Parathyroid adenoma (tissue), 2 donors: ENCODE measurements at regions not wholly inside any gene's neighbourhood (a gene's known extent, or its start where the extent isn't known, plus 50 kb on each side); places are given as distances from the start of the nearest gene placed in this dataset.

Source experiments
- H2AFZ ChIP-seq: fragments of 300-600 bp; sonication (generic); one replicate; pipeline ENCODE4 v1.7.0; 2017; ENCODE audit warnings: antibody characterized with exemption, mild to moderate bottlenecking
- H3K27ac ChIP-seq: fragments of 300-600 bp; sonication (generic); one replicate; pipeline ENCODE4 v1.7.0; 2017
- H3K27me3 ChIP-seq: fragments of 300-600 bp; sonication (generic); one replicate; pipeline ENCODE4 v1.7.0; 2017; ENCODE audit warnings: low read length; ENCODE audit not compliant: control insufficient read depth, insufficient read depth
- H3K36me3 ChIP-seq: fragments of 300-600 bp; sonication (generic); one replicate; pipeline ENCODE4 v1.7.0; 2017; ENCODE audit warnings: low read length; ENCODE audit not compliant: control insufficient read depth, insufficient read depth
- H3K4me1 ChIP-seq: fragments of 300-600 bp; sonication (generic); one replicate; pipeline ENCODE4 v1.7.0; 2017; ENCODE audit warnings: control low read depth
- H3K4me2 ChIP-seq: fragments of 300-600 bp; sonication (generic); one replicate; pipeline ENCODE4 v1.7.0; 2017; ENCODE audit warnings: low read length
- H3K4me3 ChIP-seq: fragments of 300-600 bp; sonication (generic); one replicate; pipeline ENCODE4 v1.7.0; 2017; ENCODE audit warnings: low read depth, low read length
- H3K79me2 ChIP-seq: fragments of 300-600 bp; sonication (generic); one replicate; pipeline ENCODE4 v1.7.0; 2017; ENCODE audit warnings: control low read depth
- H3K9ac ChIP-seq: fragments of 300-600 bp; sonication (generic); one replicate; pipeline ENCODE4 v1.7.0; 2017; ENCODE audit warnings: mild to moderate bottlenecking
- H3K9me3 ChIP-seq: fragments of 300-600 bp; sonication (generic); one replicate; pipeline ENCODE4 v1.7.0; 2017; ENCODE audit warnings: low read length; ENCODE audit not compliant: control insufficient read depth
- TF ChIP-seq, protein P1 (sequence below): fragments of 300-600 bp; sonication (generic); IDR thresholded peaks from one replicate; pipeline ENCODE4 v1.7.0; 2017; ENCODE audit warnings: antibody characterized with exemption, mild to moderate bottlenecking
- donor health status: primary hyperparathyroidism.

DNA sequence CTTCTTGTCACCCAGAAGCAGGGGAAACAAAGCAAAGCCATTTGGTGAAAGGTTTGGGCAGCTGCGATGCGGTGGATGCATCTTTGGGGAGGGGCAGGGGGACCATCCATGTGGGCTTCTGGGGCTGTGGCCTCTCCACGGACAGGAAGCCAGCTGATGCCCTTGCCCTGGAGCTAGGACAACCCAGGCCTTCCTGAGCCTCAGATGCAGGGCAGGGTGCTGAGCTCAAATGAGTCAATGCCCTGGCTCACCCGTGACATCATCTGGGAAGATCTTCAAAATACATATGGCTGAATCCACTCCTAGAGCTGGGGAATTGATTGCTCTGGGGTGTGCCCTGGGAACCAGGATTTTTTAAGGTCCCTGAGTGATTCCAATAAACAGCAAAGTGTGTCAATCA lies 1418.2 kb downstream of the TBC1D22A start:
- H3K79me2 ChIP-seq, result no peaks in the 10 kb centered on the region
- H3K4me3 ChIP-seq, result no peak overlapping the region
- no peaks in the 10 kb centered on the region for H3K9me3 ChIP-seq
- H3K27me3 ChIP-seq, result no peaks in the 10 kb centered on the region
- no peak overlapping the region for H3K9ac ChIP-seq
- H3K4me2 ChIP-seq, result no peak overlapping the region
- H3K36me3 ChIP-seq, result no peaks in the 10 kb centered on the region
- H2AFZ ChIP-seq, result no peak overlapping the region
- H3K27ac ChIP-seq, result no peak overlapping the region
- TF ChIP-seq, protein P1, sequence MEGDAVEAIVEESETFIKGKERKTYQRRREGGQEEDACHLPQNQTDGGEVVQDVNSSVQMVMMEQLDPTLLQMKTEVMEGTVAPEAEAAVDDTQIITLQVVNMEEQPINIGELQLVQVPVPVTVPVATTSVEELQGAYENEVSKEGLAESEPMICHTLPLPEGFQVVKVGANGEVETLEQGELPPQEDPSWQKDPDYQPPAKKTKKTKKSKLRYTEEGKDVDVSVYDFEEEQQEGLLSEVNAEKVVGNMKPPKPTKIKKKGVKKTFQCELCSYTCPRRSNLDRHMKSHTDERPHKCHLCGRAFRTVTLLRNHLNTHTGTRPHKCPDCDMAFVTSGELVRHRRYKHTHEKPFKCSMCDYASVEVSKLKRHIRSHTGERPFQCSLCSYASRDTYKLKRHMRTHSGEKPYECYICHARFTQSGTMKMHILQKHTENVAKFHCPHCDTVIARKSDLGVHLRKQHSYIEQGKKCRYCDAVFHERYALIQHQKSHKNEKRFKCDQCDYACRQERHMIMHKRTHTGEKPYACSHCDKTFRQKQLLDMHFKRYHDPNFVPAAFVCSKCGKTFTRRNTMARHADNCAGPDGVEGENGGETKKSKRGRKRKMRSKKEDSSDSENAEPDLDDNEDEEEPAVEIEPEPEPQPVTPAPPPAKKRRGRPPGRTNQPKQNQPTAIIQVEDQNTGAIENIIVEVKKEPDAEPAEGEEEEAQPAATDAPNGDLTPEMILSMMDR, result no peak
- H3K4me1 ChIP-seq, result no peaks in the 10 kb centered on the region

DNA sequence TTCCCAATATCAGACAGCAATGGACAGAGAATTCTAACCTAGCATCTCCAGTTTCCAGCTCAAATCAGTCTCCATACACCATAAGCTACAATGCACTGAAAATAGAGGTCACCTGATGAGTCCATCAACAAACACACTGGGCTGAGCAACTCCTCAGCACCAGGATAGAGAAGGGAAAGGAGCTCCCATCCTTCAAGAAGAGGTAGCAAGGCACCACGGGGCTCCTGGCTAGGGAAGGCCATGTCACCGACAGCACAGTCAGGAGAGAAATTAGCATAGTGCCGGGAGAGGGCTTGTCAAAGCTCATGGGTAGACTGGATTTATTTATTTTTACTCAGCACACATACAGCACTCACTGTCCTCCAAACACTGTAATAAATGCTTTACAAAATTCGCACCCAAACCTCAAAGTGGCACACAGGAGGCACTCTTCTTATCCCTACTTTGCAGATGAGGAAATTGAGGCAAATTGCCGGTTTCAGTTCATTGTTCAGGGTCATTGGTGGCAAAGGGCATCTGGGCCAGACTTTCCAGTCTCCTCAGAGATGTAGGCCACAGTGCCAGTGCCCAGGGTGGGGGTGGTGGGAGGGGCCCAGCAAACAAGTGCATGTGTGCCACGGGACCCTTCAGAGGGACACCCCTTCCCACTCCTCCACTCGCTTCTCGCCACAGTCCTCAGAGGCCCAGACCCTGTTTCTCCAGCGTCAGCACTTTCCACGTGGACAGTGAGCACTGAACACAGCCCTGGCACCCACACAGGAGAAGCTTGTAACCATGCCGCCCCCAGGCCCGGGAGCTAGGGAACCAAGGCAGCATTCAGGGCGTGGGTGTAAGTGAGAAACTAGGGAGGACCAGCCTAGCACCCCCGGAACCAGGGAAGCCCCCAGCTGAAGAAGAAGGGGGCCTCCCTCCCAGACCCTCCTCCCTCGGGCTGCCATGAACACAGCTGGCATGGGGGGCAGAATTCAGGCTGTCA lies 1417.4 kb downstream of the TBC1D22A start:
- Histone ChIP-seq H2AFZ (no peak overlapping the region), H3K27ac (no peak overlapping the region), H3K4me2 (no peak overlapping the region), H3K27me3 (no peaks in the 10 kb centered on the region), H3K36me3 (no peaks in the 10 kb centered on the region), H3K79me2 (no peaks in the 10 kb centered on the region), H3K4me3 (no peak overlapping the region), H3K4me1 (no peaks in the 10 kb centered on the region), H3K9ac (no peak overlapping the region), H3K9me3 (no peaks in the 10 kb centered on the region)
- TF ChIP-seq, protein P1, result no peak

DNA sequence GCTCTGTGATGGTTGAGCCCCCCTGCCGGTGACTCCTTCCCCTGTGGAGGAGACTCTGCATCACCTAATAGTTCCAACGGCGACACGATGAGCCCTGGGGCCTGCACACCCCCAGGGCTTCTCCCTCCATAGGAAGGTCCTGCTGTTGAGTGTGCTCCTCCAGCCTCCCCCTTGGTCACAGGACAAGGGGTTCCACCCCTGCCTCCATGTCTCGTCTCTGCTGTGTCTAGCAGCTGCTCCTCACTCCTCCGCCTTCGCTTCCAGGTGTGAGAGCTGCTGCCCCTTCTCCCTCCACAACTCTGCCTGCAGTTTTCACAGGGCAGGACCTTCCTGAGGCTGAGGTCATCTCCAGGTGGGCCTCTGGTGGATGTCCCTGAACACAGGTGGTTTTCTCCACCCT lies 1416.1 kb downstream of the TBC1D22A start:
- H2AFZ ChIP-seq, result no peak overlapping the region
- H3K27me3 ChIP-seq, result no peaks in the 10 kb centered on the region
- TF ChIP-seq, protein P1, result no peak
- H3K9me3 ChIP-seq, result no peaks in the 10 kb centered on the region
- no peak overlapping the region for H3K4me3 ChIP-seq
- no peaks in the 10 kb centered on the region for H3K4me1 ChIP-seq
- no peaks in the 10 kb centered on the region for H3K79me2 ChIP-seq
- no peak overlapping the region for H3K9ac ChIP-seq
- no peak overlapping the region for H3K4me2 ChIP-seq
- H3K36me3 ChIP-seq, result no peaks in the 10 kb centered on the region
- no peak overlapping the region for H3K27ac ChIP-seq

DNA sequence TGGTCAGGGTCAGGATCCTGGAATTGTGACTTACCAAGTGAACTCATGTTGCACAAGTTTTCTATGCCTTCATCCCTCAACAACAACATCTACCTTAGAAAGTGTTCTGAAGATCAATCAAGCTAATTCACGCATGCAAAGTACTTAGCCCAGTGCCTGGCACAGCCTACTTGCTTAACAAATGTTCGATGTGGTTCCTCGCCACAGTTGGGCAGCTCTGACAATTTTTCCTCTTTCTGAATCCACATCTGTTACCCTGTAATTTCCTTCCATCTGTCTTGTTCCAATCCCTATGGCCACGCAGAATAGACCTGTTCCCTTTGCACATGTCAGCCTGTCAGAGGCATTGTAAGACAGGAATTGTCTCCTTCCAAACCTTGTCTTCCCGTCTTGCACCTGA lies 1415.2 kb downstream of the TBC1D22A start:
- Histone ChIP-seq H2AFZ (no peak overlapping the region), H3K4me3 (no peak overlapping the region), H3K36me3 (no peaks in the 10 kb centered on the region), H3K9me3 (no peaks in the 10 kb centered on the region), H3K4me1 (no peaks in the 10 kb centered on the region), H3K27me3 (no peaks in the 10 kb centered on the region), H3K79me2 (no peaks in the 10 kb centered on the region), H3K27ac (no peak overlapping the region), H3K9ac (no peak overlapping the region), H3K4me2 (no peak overlapping the region)
- TF ChIP-seq, protein P1, result no peak

DNA sequence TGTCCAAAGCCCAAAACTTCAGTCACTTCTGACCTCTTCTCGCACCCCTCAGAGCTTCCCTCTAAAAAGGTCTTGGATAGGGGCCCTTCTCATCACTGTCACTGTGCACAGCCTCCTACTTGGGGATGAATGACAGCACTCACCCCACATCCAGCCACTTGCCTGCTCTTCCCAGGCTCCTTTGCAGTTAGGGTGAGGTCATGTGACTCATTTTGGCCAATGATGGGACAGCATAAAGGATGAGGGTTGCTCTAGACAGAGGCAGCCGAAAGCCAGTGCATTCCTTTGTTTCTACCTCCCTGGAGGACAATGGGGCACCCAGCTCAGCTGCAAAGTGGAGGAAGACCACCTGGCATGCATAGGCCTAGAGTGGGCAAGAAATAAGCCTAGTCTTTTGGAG lies 1413.3 kb downstream of the TBC1D22A start:
- Histone ChIP-seq H3K4me2 (no peak overlapping the region), H3K4me3 (no peak overlapping the region), H3K27me3 (no peaks in the 10 kb centered on the region), H3K4me1 (no peaks in the 10 kb centered on the region), H3K36me3 (no peaks in the 10 kb centered on the region), H3K9ac (no peak overlapping the region), H2AFZ (no peak overlapping the region), H3K9me3 (no peaks in the 10 kb centered on the region), H3K79me2 (no peaks in the 10 kb centered on the region), H3K27ac (no peak overlapping the region)
- TF ChIP-seq, protein P1, result no peak
